ENCODE measurements at regions not wholly inside any gene's neighbourhood (a gene's known extent, or its start where the extent isn't known, plus 50 kb on each side); places are given as distances from the start of the nearest gene placed in this dataset.

DNA sequence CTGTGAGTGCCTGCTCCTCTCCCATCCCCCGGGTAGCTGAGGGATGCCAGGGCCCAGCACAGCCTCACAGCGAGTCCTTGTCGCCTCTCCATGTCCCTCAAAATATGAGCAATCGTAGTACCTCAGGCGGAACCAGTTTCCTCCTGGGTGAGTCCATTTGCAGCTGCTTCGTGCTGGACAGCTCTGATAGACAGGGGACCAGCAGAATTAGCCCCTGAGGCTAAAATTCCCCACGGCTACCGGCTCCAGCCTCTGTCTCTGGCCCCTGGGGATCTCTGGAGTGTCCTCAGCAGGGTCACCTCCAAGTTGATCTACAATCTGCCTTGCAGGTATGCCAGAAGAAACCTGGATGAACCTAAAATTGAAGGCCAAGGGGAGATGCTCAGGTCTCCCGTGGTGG is 115.8 kb upstream of the FBXL7 start:
- Histone ChIP-seq H2BK12ac (ENCODE audit: low read depth, low read length) (no peak overlapping the region), H4K5ac (ENCODE audit: insufficient read length, low read depth, low read length) (no peak overlapping the region), H3K23ac (ENCODE audit: insufficient read length) (no peak overlapping the region), H3K23me2 (ENCODE audit: low read depth, low read length) (no peaks in the 10 kb centered on the region), H4K91ac (replicated peaks; ENCODE audit: insufficient read length, low read length) (no peak overlapping the region), H3K27me3 (replicated peaks in 1 of 4; ENCODE audit: control insufficient read depth in 3 of 4, extremely low read depth in 1 of 4, insufficient read depth in 3 of 4, low read length in 3 of 4) (no peaks in the 10 kb centered on the region), H3K18ac (ENCODE audit: extremely low read depth, low read length) (no peak overlapping the region), H2BK5ac (ENCODE audit: low read depth, low read length) (no peak overlapping the region), H2BK20ac (ENCODE audit: low read length) (no peak overlapping the region), H2AK5ac (ENCODE audit: low read depth, low read length) (no peak overlapping the region), H3K4me2 (ENCODE audit: insufficient read depth in 1 of 2, low read depth in 2 of 2, low read length in 2 of 2) (no peak overlapping the region; a peak in 1 of 4 replicates), H3K4ac (replicated peaks; ENCODE audit: insufficient read length, low read depth, low read length) (no peak overlapping the region), H3K4me3 (ENCODE audit: extremely low read depth in 1 of 4, insufficient read depth in 2 of 4, low read depth in 3 of 4, low read length in 4 of 4) (no peak overlapping the region), H4K8ac (ENCODE audit: extremely low read depth, insufficient read depth, low read length) (no peak overlapping the region), H3K56ac (replicated peaks; ENCODE audit: insufficient read length, low read depth, low read length) (no peak overlapping the region), H3K79me1 (ENCODE audit: low read depth, low read length) (no peaks in the 10 kb centered on the region), H2AFZ (ENCODE audit: low read length) (0 out of 2 replicates have a peak overlapping the region, but pooled peaks have one; percentile 23), H3K4me1 (replicated peaks in 1 of 4; ENCODE audit: control insufficient read depth in 3 of 4, insufficient read depth in 4 of 4, low read length in 3 of 4) (no peaks in the 10 kb centered on the region; a peak in 1 of 7 replicates), H3K36me3 (ENCODE audit: control insufficient read depth in 2 of 4, insufficient read depth in 4 of 4, low read length in 3 of 4) (no peaks in the 10 kb centered on the region), H3K27ac (ENCODE audit: low read depth, low read length) (no peak overlapping the region), H3K9ac (replicated peaks in 1 of 4; ENCODE audit: extremely low read depth in 1 of 4, low read depth in 3 of 4, low read length in 3 of 4) (no peak overlapping the region), H2BK15ac (ENCODE audit: low read length) (no peak overlapping the region), H2BK120ac (replicated peaks; ENCODE audit: low read depth, low read length) (no peak overlapping the region), H3K79me2 (ENCODE audit: control insufficient read depth in 1 of 2, insufficient read depth in 2 of 2, low read length in 2 of 2) (no peaks in the 10 kb centered on the region), H3K14ac (ENCODE audit: insufficient read length) (no peak overlapping the region), H4K20me1 (replicated peaks in 1 of 2; ENCODE audit: control insufficient read depth in 1 of 2, insufficient read depth in 2 of 2, low read length in 2 of 2) (no peaks in the 10 kb centered on the region), H3K9me3 (ENCODE audit: insufficient read depth in 2 of 2, low read depth in 1 of 2, low read length in 1 of 2) (no peaks in the 10 kb centered on the region)
- no peak for FAIRE-seq
- POLR2A ChIA-PET (ENCODE audit: partially characterized antibody) = no interaction called here
- CTCF ChIA-PET (ENCODE audit: partially characterized antibody) = interaction anchor here (0.8 to 1.6 kb wide), 13 partner anchors 9 to 632 kb away, joined by 3 to 8 read pairs (median 3); no protein-coding TSS in a partner anchor
- TF ChIP-seq RXRA (IDR thresholded peaks at IDR 0.05; ENCODE audit: insufficient read depth, low read depth, low read length) = no peak
- TF ChIP-seq GTF2F1 (IDR thresholded peaks at IDR 0.05; ENCODE audit: borderline replicate concordance, low read depth, low read length) = no peak
- TF ChIP-seq TCF12 (IDR thresholded peaks at IDR 0.05; ENCODE audit: low read depth, low read length) = no peak
- no peak for TF ChIP-seq PHF8 (conservative IDR thresholded peaks at IDR 0.05; ENCODE audit: low read depth, low read length)
- TF ChIP-seq GABPA (IDR thresholded peaks at IDR 0.05; ENCODE audit: borderline replicate concordance, insufficient read depth, low read length) = no peak
- 80% methylated on average over 9 of the region's 9 CpGs; no CpG with 5 or more reads in 1 of the 2 experiments for WGBS, 2 experiments (ENCODE audit: extremely low coverage in 1 of 2, insufficient coverage in 1 of 2, insufficient read length in 1 of 2, insufficient replicate concordance in 2 of 2, low coverage in 1 of 2, low lambda C conversion rate in 2 of 2, missing lambda C conversion rate in 1 of 2)
- no peak for DNase-seq (ENCODE audit: low read depth in 1 of 2, low spot score in 2 of 2)

All from H1 (cell line).